Spinal cord (tissue), 9 donors: ENCODE measurements at regions not wholly inside any gene's neighbourhood (a gene's known extent, or its start where the extent isn't known, plus 50 kb on each side); places are given as distances from the start of the nearest gene placed in this dataset.
"Not testable (repeated sequence)": the region's sequence is repeated elsewhere in the genome, so short reads cannot be mapped to it uniquely, and the experiment has no call there.

Experiments
- DNase-seq, 6 donors: peaks; one replicate each; pipeline versions ENCODE4 v3.0.0 to v3.0.0-alpha.2; 2013 to 2015; ENCODE audit warnings: low spot score in 6 of 6, low read depth in 4 of 6
- H3K27ac ChIP-seq: one replicate; pipeline ENCODE4 v1.5.1; 2013; ENCODE audit warnings: low read depth, low read length, control low read depth
- H3K27me3 ChIP-seq: one replicate; pipeline ENCODE4 v1.6.1; 2013; ENCODE audit warnings: low read length; ENCODE audit not compliant: control insufficient read depth, insufficient read depth
- H3K36me3 ChIP-seq: one replicate; pipeline ENCODE4 v1.6.1; 2013; ENCODE audit warnings: low read length; ENCODE audit not compliant: control insufficient read depth, insufficient read depth
- H3K4me1 ChIP-seq: one replicate; pipeline ENCODE4 v1.6.1; 2013; ENCODE audit warnings: low read length; ENCODE audit not compliant: control insufficient read depth, insufficient read depth
- H3K4me3 ChIP-seq: one replicate; pipeline ENCODE4 v1.5.1; 2013; ENCODE audit warnings: low read depth, low read length, control low read depth
- H3K9me3 ChIP-seq: one replicate; pipeline ENCODE4 v1.6.1; 2013; ENCODE audit warnings: low read length; ENCODE audit not compliant: control insufficient read depth, insufficient read depth
- WGBS: methylation state at CpG from one replicate; pipeline ENCODE4 v1.1.5; 2013; ENCODE audit warnings: missing lambda C conversion rate; ENCODE audit not compliant: insufficient coverage; 5-methylcytosine and 5-hydroxymethylcytosine counted together
- donor health status: healthy.

DNA sequence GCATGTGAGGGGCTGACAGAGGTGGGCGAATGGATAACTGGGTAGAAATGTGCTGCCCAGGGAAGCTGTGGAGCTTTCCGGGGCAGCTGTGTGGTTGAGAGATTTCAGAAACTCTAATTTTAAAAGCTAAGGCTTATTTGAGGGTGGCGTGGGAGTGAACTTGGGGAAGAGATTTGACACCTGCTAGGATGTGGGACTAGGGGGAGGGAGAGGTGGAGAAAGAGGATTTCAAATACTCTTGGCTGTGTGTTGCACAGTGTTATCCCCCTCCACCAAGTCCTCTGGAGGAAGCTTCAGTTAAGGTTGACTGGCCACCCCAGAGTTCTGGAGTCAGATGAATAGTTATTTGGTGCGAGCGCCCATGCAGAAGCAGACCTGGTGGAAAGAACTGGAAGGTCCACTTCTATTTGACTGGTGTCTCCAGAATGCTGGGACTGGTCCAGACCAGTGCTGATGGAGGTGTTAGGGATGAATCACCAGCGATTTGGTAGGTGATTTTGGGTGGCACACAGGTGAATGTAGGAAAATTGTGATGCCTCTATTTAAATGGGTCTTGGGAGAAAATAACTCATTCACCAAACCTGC, 72.8 kb upstream of the ALX4 start:
- 94% methylated on average over 5 of the region's 6 CpGs for WGBS
- Histone ChIP-seq H3K9me3 (no peaks in the 10 kb centered on the region), H3K27ac (no peak overlapping the region), H3K27me3 (no peaks in the 10 kb centered on the region), H3K4me3 (no peak overlapping the region), H3K36me3 (no peaks in the 10 kb centered on the region), H3K4me1 (no peaks in the 10 kb centered on the region)
- DNase-seq: no peak

DNA sequence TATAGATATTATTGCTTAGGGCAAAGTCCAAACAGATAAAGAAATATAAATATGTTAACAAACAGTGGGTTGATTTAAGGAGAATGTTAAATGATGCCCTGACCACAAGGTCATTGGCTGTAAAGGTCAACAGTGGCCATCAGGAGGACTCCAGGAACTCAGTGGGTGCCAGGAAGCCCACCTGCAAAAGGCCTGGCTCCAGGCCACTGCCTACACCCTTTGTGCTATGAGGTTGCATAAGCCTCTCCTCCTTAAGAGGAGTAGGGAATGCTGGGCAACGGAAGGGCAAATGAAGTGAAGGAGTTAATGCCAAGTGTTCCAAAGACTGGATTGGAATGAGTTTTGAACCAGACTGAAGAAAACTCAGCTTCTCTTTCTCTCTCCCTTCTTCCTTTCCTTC, 73.3 kb upstream of the ALX4 start:
- no peak overlapping the region for H3K4me3 ChIP-seq
- H3K27me3 ChIP-seq: no peaks in the 10 kb centered on the region
- no peaks in the 10 kb centered on the region for H3K9me3 ChIP-seq
- H3K27ac ChIP-seq: no peak overlapping the region
- no peaks in the 10 kb centered on the region for H3K4me1 ChIP-seq
- H3K36me3 ChIP-seq: no peaks in the 10 kb centered on the region
- no CpG with 5 or more reads among the region's 1 CpG for WGBS
- no peak for DNase-seq

DNA sequence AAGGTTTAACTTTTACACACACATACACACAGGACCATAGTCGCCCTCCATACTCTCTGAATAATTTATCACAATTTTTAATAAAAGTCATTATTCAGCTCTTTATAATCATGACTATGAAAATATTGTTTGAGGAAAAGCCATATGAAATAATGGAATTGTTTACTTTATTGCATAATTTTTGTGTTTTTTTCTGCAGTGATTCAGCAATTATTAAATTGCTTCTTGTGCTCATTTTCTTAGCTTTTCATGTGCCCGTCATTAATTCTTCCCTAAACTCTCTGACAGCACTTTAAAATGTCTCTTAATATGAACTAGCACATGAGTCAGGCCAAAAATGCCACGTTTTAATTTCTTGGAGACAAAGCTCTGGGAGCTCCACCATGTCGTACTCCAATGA, 77.5 kb upstream of the ALX4 start:
- H3K27me3 ChIP-seq: peaks cover 7% of the 10 kb centered on the region
- H3K4me1 ChIP-seq: no peaks in the 10 kb centered on the region
- WGBS: 86% methylated on average over 1 of the region's 4 CpGs
- H3K27ac ChIP-seq: no peak overlapping the region
- H3K9me3 ChIP-seq: no peaks in the 10 kb centered on the region
- no peak for DNase-seq
- no peaks in the 10 kb centered on the region for H3K36me3 ChIP-seq
- no peak overlapping the region for H3K4me3 ChIP-seq

DNA sequence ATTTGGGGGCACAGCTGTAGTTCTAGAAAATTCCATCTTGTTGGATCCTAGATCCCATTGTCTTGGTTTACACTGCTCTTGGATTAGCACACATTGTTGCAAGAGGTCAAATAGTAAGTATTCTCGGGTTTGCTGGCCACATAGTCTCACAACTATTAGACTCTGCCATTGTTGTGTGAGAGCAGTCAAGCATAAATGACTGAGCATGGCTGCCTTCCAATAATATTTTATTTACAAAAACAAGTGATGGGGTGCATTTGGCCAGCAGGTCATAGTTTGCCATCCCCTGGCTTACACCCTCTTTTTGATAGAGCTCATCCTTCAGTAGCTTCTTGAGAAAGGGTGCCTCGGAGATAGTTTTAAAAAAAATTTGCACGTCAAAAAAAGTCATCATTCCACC, 77.9 kb upstream of the ALX4 start:
- no peaks in the 10 kb centered on the region for H3K4me1 ChIP-seq
- no peaks in the 10 kb centered on the region for H3K9me3 ChIP-seq
- DNase-seq: no peak
- no peaks in the 10 kb centered on the region for H3K36me3 ChIP-seq
- WGBS: no CpG with 5 or more reads among the region's 3 CpGs
- H3K27me3 ChIP-seq: peaks cover 7% of the 10 kb centered on the region
- no peak overlapping the region for H3K4me3 ChIP-seq
- H3K27ac ChIP-seq: no peak overlapping the region

DNA sequence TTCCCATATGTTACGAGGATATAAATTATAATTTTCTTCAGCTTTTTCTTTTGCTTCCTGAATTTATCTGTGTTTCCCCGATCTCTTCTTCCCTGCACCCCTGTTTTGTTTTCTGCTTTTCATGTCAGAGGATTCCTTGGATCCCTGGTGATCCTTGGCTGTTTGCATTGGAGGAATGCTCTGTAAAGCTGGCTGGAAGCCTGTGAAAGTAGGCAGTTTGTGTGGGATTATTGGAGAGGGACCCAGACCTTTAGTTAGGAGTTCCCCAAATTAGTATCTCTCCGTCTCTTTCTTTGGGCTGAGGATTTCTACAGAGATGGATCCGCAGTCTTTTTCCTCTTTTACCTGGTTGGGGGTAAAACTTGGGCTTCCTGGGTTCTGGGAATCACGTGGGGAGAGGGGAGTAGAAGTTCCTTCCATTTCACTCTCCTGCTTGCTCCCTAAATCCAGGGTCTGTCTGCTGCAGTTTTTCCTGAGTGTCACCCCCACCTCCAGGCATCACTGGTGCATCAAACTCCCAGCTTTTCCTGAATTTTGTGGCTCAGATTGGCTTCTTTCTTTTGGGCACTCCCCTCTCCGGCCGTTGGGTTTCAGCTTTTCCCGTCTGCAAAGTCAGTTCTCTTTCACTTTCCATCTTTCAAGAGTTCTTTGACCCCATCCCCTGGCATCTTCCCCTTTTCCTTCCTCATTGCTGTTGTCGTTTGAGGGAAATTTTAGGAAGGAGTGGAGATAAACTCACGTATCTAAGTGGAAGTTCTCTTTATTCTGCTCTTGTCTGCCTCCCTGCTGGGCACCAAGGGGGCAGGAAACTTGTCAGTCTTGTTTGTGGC, 79.1 kb upstream of the ALX4 start:
- 11% methylated on average over 5 of the region's 10 CpGs for WGBS

DNA sequence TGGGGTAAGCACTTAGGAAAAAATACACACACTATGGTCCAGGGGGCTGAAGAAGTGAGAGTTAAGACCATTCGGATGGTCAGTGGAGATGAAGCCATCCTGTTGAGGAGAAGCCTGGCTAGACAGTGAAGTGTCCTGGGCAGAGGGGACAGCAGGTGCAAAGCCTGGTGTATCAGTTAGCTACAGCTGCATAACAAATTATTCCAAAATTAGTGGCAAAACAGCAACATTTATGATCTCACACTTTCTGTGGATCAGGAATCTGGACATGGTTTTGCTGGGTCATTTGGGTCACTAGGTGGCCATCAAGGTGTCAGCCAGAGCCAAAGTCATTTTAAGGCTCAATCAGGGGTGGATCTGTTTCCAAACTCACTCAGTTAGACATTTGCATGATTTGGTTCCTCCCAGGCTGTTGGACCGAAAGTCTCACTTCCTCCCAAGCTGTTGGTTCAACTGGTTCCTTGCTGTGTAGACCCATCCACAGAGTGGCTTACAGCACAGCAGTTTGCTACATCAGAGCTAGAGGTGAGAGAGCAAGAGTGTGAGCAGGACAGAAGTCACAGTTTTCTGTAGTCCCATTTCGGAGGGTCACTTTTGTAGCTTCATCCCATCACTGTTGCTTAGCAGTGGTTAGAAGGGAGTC, 80.1 kb upstream of the ALX4 start:
- H3K4me3 ChIP-seq: no peak overlapping the region
- 100% methylated on average over 2 of the region's 3 CpGs for WGBS

More for the DNA sequence above, 79.1 kb upstream of the ALX4 start:
- peak in 1 of 6 donors; percentile 24 for DNase-seq
- Histone ChIP-seq H3K4me3 (no peak overlapping the region), H3K27ac (no peak overlapping the region), H3K27me3 (peaks cover 7% of the 10 kb centered on the region), H3K9me3 (no peaks in the 10 kb centered on the region), H3K36me3 (no peaks in the 10 kb centered on the region), H3K4me1 (no peaks in the 10 kb centered on the region)

DNA sequence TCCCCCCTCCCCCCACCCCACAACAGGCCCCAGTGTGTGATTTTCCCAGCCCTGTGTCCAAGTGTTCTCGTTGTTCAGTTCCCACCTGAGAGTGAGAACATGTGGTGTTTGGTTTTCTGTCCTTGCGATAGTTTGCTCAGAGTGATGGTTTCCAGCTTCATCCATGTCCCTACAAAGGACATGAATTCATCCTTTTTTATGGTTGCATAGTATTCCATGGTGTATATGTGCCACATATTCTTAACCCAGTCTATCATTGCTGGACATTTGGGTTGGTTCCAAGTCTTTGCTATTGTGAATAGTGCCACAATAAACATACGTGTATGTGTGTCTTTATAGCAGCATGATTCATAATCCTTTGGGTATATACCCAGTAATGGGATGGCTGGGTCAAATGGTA, 81.1 kb upstream of the ALX4 start:
- WGBS: no CpG with 5 or more reads among the region's 3 CpGs
- H3K27me3 ChIP-seq, H3K4me1 ChIP-seq, H3K4me3 ChIP-seq, H3K9me3 ChIP-seq, DNase-seq, H3K36me3 ChIP-seq, H3K27ac ChIP-seq: not testable (repeated sequence)

More for the DNA sequence above, 80.1 kb upstream of the ALX4 start:
- Histone ChIP-seq H3K9me3 (no peaks in the 10 kb centered on the region), H3K27me3 (peaks cover 7% of the 10 kb centered on the region), H3K4me1 (no peaks in the 10 kb centered on the region), H3K36me3 (no peaks in the 10 kb centered on the region), H3K27ac (no peak overlapping the region)
- DNase-seq: no peak

DNA sequence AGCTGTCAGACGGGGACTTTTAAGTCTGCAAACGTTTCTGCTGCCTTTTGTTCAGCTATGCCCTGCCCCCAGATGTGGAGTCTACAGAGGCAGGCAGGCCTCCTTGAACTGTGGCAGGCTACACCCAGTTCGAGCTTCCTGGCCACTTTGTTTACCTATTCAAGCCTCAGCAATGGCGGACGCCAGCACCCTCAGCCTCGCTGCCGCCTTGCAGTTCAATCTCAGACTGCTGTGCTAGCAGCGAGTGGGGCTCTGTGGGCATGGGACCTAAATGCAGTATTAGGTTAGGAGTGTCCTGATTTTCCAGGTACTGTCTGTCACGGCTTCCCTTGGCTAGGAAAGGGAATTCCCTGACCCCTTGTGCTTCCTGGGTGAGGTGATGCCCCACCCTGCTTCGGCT, 86.8 kb upstream of the ALX4 start:
- not testable (repeated sequence) for DNase-seq, H3K9me3 ChIP-seq, H3K27ac ChIP-seq, H3K4me3 ChIP-seq, H3K36me3 ChIP-seq, H3K27me3 ChIP-seq
- WGBS: 76% methylated on average over 10 of the region's 10 CpGs
- peaks cover 15% of the 10 kb centered on the region for H3K4me1 ChIP-seq

DNA sequence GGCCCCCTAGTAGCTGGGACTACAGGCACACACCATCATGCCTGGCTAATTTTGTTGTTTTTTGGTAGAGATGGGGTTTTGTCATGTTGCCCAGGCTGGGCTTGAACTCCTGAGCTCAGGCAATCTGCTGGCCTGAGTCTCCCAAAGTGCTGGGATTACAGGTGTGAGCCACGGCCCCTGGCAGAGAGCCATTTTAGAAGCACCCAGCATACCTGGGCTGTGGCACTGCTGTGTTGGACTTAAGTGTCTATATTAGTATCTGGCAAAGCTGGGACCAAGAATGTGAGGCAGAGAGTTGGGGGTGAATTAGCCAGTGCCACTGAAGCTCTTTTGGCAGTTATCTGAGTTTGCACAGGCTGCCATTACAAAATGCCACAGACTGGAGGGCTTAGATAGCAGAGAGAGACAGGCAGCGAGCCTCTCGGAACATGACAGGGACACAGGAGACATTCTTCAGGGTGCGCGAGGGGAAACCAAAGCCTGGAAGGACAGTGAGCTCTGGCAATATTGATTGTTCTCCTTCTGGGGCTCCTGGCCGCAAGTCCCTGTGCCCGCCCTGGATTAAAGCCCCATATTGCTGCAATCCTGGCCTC, 87.7 kb upstream of the ALX4 start:
- Histone ChIP-seq H3K36me3 (no peaks in the 10 kb centered on the region), H3K27me3 (no peaks in the 10 kb centered on the region), H3K4me1 (peaks cover 15% of the 10 kb centered on the region), H3K4me3 (no peak overlapping the region), H3K9me3 (no peaks in the 10 kb centered on the region), H3K27ac (no peak overlapping the region)
- WGBS: 68% methylated on average over 7 of the region's 7 CpGs
- DNase-seq: no peak
